Muscle layer of duodenum (tissue), 2 donors: ENCODE measurements at regions not wholly inside any gene's neighbourhood (a gene's known extent, or its start where the extent isn't known, plus 50 kb on each side); places are given as distances from the start of the nearest gene placed in this dataset.
"Not testable (repeated sequence)": the region's sequence is repeated elsewhere in the genome, so short reads cannot be mapped to it uniquely, and the experiment has no call there.

Experiments
- H3K27ac ChIP-seq: one replicate; pipeline ENCODE4 v1.7.0; 2013; ENCODE audit warnings: mild to moderate bottlenecking, low read length
- H3K27me3 ChIP-seq: one replicate; pipeline ENCODE4 v1.7.0; 2013; ENCODE audit warnings: low read depth, mild to moderate bottlenecking, control low read depth, low read length
- H3K36me3 ChIP-seq, 2 donors: one replicate each; pipeline ENCODE4 v1.7.0; 2013; ENCODE audit warnings: low read length in 2 of 2, control low read depth in 1 of 2, mild to moderate bottlenecking in 1 of 2; ENCODE audit not compliant: insufficient read depth in 2 of 2, control insufficient read depth in 1 of 2
- H3K4me1 ChIP-seq, 2 donors: one replicate each; pipeline ENCODE4 v1.7.0; 2013; ENCODE audit warnings: low read length in 2 of 2, mild to moderate bottlenecking in 2 of 2, control low read depth in 1 of 2, moderate library complexity in 1 of 2; ENCODE audit not compliant: insufficient read depth in 2 of 2, control insufficient read depth in 1 of 2
- H3K4me3 ChIP-seq, 2 donors: one replicate each; pipeline ENCODE4 v1.7.0; 2013; ENCODE audit warnings: low read length in 2 of 2, low read depth in 1 of 2, mild to moderate bottlenecking in 1 of 2
- H3K9me3 ChIP-seq, 2 donors: one replicate each; pipeline ENCODE4 v1.7.0; 2013; ENCODE audit warnings: low read length in 2 of 2, control low read depth in 1 of 2, mild to moderate bottlenecking in 1 of 2; ENCODE audit not compliant: control insufficient read depth in 1 of 2
- donor health status: healthy.

- H3K4me3 ChIP-seq, result no peak overlapping the region
- no peaks in the 10 kb centered on the region for H3K4me1 ChIP-seq
- H3K27ac ChIP-seq, result no peak overlapping the region
- H3K36me3 ChIP-seq, result no peaks in the 10 kb centered on the region
- H3K27me3 ChIP-seq, result no peaks in the 10 kb centered on the region
- H3K9me3 ChIP-seq, result peaks cover 0 to 2% of the 10 kb centered on the region in 2 donors
Measured at GRCh38 chr6:19204445-19204844, 632.7 kb upstream of the ID4 start.

DNA sequence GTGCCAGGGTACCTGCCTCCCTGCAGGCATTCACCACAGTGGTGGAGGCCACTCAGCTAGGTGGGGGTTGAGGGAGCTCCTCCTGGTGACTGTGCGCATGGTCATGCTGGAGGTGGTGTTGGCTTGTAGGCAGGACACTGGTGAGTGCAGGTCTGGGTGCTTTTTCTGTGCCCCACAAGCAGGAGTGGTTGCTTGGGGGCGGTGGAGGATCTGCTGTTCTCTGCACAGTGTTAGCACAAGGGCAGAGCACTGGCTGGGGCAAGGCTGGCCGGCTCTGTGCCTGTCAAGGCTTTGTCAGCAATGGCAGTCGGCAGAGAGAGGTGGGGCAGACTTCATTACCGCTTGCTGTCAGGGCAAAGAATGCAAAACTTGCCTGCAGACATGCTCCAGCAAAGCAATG is 632.1 kb upstream of the ID4 start:
- Histone ChIP-seq H3K4me1 (no peaks in the 10 kb centered on the region), H3K36me3 (no peaks in the 10 kb centered on the region), H3K27me3 (no peaks in the 10 kb centered on the region), H3K27ac (no peak overlapping the region), H3K9me3 (peaks cover 0 to 2% of the 10 kb centered on the region in 2 donors), H3K4me3 (no peak overlapping the region)

DNA sequence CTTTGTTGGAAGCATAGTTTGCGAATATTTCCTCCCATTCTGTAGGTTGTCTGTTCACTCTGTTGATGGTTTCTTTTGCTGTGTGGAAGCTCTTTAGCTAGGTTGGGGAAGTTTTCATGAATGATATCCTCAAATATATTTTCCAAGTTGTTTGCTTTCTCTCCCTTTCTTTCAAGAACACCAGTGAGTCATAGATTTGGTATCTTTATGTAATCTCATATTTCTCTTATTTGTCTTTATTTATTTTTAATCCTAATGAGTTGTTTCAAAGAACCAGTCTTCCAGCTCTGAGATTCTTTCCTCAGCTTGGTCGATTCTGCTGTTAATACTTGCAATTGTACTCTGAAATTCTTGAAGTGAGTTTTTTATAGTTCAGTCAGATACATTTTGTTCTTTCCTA is 628.0 kb upstream of the ID4 start:
- H3K4me1 ChIP-seq, result no peaks in the 10 kb centered on the region
- no peaks in the 10 kb centered on the region for H3K9me3 ChIP-seq
- no peaks in the 10 kb centered on the region for H3K27me3 ChIP-seq
- H3K27ac ChIP-seq, result no peak overlapping the region
- H3K4me3 ChIP-seq, result no peak overlapping the region
- no peaks in the 10 kb centered on the region for H3K36me3 ChIP-seq

- Histone ChIP-seq H3K27me3 (no peaks in the 10 kb centered on the region), H3K4me1 (no peaks in the 10 kb centered on the region), H3K9me3 (no peaks in the 10 kb centered on the region), H3K4me3 (no peak overlapping the region), H3K27ac (no peak overlapping the region), H3K36me3 (no peaks in the 10 kb centered on the region)
Measured at GRCh38 chr6:19210849-19211590, 626.1 kb upstream of the ID4 start.

DNA sequence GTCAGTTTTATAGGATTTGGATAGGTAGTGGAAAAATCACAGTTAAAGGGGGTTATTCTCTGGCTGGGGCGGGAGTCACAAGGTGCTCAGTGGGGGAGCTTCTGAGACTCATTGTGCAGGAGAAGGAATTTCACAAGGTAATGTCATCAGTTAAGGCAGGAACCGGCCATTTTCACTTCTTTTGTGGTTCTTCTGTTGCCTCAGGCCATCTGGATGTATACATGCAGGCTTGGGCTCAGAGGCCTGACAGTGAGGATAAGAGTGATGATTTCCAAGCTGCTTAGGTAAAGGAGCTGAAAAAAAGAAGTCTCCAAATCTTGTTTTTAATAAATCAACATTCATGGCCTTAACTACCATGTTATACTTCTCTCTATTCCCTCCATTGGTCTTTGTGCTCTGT is 622.9 kb upstream of the ID4 start:
- H3K4me3 ChIP-seq, result no peak overlapping the region
- no peak overlapping the region for H3K27ac ChIP-seq
- no peaks in the 10 kb centered on the region for H3K4me1 ChIP-seq
- no peaks in the 10 kb centered on the region for H3K27me3 ChIP-seq
- H3K9me3 ChIP-seq, result no peaks in the 10 kb centered on the region
- no peaks in the 10 kb centered on the region for H3K36me3 ChIP-seq

DNA sequence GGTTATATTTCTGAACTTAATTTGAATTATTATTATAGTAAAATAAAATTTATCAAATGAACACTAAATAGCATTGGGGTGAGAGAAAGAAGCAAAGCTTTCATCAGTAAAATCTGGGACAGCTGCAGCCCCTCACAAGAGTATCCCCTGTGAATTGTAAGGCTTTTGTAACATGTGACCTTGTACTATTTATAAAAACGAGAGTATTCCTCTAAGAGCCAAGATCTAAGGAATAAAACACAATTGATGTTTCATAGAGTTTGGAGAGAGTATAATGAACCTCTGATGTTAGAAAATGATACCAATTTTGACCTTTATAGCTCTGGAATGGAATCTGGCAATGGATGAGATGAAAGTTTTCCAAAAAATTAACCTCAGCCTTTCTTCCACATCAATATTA is 617.2 kb upstream of the ID4 start:
- Histone ChIP-seq H3K4me1 (no peaks in the 10 kb centered on the region), H3K27ac (no peak overlapping the region), H3K27me3 (no peaks in the 10 kb centered on the region), H3K36me3 (no peaks in the 10 kb centered on the region), H3K4me3 (no peak overlapping the region), H3K9me3 (no peaks in the 10 kb centered on the region)

DNA sequence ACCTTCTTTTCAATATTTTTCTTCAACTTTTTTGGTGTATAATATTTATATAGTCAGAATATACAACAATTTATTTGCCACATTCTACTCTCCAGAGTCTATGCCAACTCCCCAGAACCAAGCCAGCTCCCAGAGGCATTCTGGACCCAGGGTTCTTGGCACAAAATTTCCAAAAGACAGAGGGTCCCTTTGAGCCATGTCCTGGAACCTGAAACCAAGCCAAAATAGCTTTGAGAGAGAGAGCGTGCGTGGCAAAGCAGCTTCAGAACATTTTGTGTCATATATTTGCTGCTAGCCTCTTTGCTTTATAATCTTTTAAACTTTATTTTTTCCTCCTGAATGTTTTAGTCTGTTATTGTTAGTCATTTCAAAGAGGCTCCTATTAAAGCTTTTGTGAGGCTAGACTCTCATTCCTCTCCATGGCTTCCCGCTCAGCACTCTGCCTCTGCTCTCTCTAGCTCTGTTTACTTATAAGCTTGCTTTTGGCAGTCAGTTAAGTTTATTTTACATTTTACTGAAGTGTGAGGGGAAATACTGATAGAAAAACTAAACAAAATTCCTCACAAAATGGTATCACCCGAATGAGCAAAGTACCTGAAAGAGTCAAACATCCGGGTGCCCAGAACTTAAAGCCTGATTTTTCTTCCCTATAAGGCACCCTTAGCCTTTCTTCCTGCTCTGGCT is 605.1 kb upstream of the ID4 start:
- Histone ChIP-seq H3K27me3 (no peaks in the 10 kb centered on the region), H3K9me3 (no peaks in the 10 kb centered on the region), H3K27ac (no peak overlapping the region), H3K36me3 (no peaks in the 10 kb centered on the region), H3K4me1 (peaks cover 0 to 10% of the 10 kb centered on the region in 2 donors), H3K4me3 (no peak overlapping the region)

DNA sequence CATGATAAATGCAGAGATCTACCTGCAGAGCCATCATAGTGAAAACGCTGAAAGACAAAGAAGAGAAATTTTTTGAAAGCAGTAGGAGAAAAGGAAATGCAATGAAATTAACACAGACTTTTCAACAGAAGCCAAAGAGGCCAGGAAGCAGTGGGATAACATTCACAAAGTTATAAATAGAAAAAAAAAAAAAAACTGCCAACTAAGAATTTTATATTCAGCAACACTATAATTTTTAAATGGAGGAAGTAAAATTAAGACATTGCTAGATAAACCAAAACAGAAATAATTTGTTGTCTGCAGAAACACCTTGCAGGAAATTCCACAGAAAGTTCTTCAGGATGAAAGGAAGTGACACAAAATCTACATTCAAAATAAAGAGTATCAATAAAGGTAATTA is 591.5 kb upstream of the ID4 start:
- no peaks in the 10 kb centered on the region for H3K36me3 ChIP-seq
- H3K27ac ChIP-seq, result no peak overlapping the region
- no peak overlapping the region for H3K4me3 ChIP-seq
- H3K4me1 ChIP-seq, result no peaks in the 10 kb centered on the region
- H3K27me3 ChIP-seq, result no peaks in the 10 kb centered on the region
- H3K9me3 ChIP-seq, result peaks cover 0 to 11% of the 10 kb centered on the region in 2 donors

GRCh38 chr6:19247181-19247580 is 590.0 kb upstream of the ID4 start:
- H3K27me3 ChIP-seq, H3K36me3 ChIP-seq, H3K27ac ChIP-seq, H3K4me1 ChIP-seq, H3K4me3 ChIP-seq: not testable (repeated sequence)
- peaks cover 0 to 11% of the 10 kb centered on the region in 2 donors for H3K9me3 ChIP-seq

DNA sequence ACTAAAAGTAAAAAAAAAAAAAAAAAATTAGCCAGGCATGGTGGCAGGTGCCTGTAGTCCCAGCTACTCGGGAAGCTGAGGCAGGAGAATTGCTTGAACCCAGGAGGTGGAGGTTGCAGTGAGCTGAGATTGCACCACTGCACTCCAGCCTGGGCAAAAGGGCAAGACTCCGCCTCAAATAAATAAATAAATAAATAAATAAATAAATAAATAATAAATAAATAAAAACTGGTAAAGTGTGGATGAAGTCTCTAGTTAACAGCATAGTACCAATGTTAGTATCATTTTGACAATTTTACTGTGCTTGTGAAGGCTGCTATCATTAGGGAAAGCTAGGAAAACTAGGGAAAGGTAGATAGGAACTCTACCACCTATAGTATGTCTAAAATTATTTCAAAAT is 581.0 kb upstream of the ID4 start:
- not testable (repeated sequence) for H3K36me3 ChIP-seq, H3K9me3 ChIP-seq, H3K4me1 ChIP-seq

DNA sequence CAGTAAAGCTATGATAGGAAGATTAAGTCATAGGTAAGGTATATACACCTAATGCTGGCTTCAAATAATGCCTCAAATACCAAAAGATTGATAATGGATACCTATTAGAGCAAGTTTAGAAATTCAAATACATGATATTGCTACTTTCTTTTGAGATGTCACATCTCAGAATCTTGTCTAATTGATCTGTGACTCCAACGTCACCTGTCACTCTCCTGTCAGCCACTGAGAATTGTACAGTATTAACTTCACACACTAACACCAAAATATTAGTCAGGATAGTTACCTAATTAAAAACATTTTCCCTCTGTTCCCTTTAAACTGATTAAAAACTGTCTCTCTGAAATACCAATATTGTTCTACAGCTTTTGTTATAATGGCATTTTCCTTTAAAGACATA is 575.5 kb upstream of the ID4 start:
- Histone ChIP-seq H3K9me3 (no peaks in the 10 kb centered on the region), H3K4me3 (no peak overlapping the region), H3K27ac (no peak overlapping the region), H3K4me1 (no peaks in the 10 kb centered on the region), H3K36me3 (no peaks in the 10 kb centered on the region), H3K27me3 (no peaks in the 10 kb centered on the region)

More for the DNA sequence above, 581.0 kb upstream of the ID4 start:
- H3K4me3 ChIP-seq, H3K27ac ChIP-seq, H3K27me3 ChIP-seq: not testable (repeated sequence)

GRCh38 chr6:19268117-19268516 is 569.1 kb upstream of the ID4 start:
- Histone ChIP-seq H3K9me3 (peaks cover 0 to 14% of the 10 kb centered on the region in 2 donors), H3K36me3 (no peaks in the 10 kb centered on the region), H3K4me1 (no peaks in the 10 kb centered on the region), H3K27ac (no peak overlapping the region), H3K4me3 (no peak overlapping the region), H3K27me3 (no peaks in the 10 kb centered on the region)
